DOHH2 (cell line): ENCODE measurements at regions not wholly inside any gene's neighbourhood (a gene's known extent, or its start where the extent isn't known, plus 50 kb on each side); places are given as distances from the start of the nearest gene placed in this dataset.
"Not testable (repeated sequence)": the region's sequence is repeated elsewhere in the genome, so short reads cannot be mapped to it uniquely, and the experiment has no call there.

Source experiments
- H3F3A ChIP-seq: fragments of 200-600 bp; sonication (generic), shearing (Covaris generic); 2 replicates; pipeline ENCODE4 v1.6.0; 2016; ENCODE audit warnings: antibody characterized with exemption, mild to moderate bottlenecking; ENCODE audit not compliant: control insufficient read depth, insufficient read depth
- H3K27ac ChIP-seq: fragments of 200-600 bp; sonication (generic); 2 replicates; pipeline ENCODE4 v1.5.1; 2014; ENCODE audit warnings: low read depth, mild to moderate bottlenecking, low read length, moderate library complexity
- H3K27me3 ChIP-seq: fragments of 200-600 bp; sonication (generic); 2 replicates; pipeline ENCODE4 v1.6.1; 2014; ENCODE audit warnings: mild to moderate bottlenecking, low read length, mixed read lengths; ENCODE audit not compliant: control insufficient read depth
- H3K36me3 ChIP-seq: fragments of 200-600 bp; sonication (generic); 2 replicates; pipeline ENCODE4 v1.6.1; 2014; ENCODE audit warnings: mild to moderate bottlenecking, low read length, moderate library complexity, mixed read lengths; ENCODE audit not compliant: control insufficient read depth
- H3K4me1 ChIP-seq: fragments of 200-600 bp; sonication (generic); 2 replicates; pipeline ENCODE4 v1.6.1; 2014; ENCODE audit warnings: mild to moderate bottlenecking, low read length, mixed read lengths; ENCODE audit not compliant: control insufficient read depth
- H3K4me2 ChIP-seq: fragments of 200-600 bp; sonication (generic); 2 replicates; pipeline ENCODE4 v1.6.0; 2014; ENCODE audit warnings: mild to moderate bottlenecking, low read length, moderate library complexity
- H3K4me3 ChIP-seq: fragments of 200-600 bp; sonication (generic); 2 replicates; pipeline ENCODE4 v1.5.1; 2014; ENCODE audit warnings: mild to moderate bottlenecking, low read length, mixed read lengths
- H3K79me2 ChIP-seq: fragments of 200-600 bp; sonication (generic); 2 replicates; pipeline ENCODE4 v1.6.1; 2014; ENCODE audit warnings: mild to moderate bottlenecking, low read length, mixed read lengths; ENCODE audit not compliant: control insufficient read depth
- H3K9me2 ChIP-seq: fragments of 200-600 bp; sonication (generic); replicated peaks from 2 replicates; pipeline ENCODE4 v1.6.1; 2014; ENCODE audit warnings: mild to moderate bottlenecking, low read length, mixed read lengths; ENCODE audit not compliant: control insufficient read depth
- H3K9me3 ChIP-seq: fragments of 200-600 bp; sonication (generic); 2 replicates; pipeline ENCODE4 v1.6.1; 2014; ENCODE audit warnings: antibody characterized with exemption, low read length, mixed read lengths; ENCODE audit not compliant: control insufficient read depth, insufficient read depth
- H4K20me1 ChIP-seq: fragments of 200-600 bp; sonication (generic); 2 replicates; pipeline ENCODE4 v1.6.0; 2014; ENCODE audit warnings: low read depth, mild to moderate bottlenecking, antibody characterized with exemption, low read length, moderate library complexity; ENCODE audit not compliant: control insufficient read depth, insufficient read depth

DNA sequence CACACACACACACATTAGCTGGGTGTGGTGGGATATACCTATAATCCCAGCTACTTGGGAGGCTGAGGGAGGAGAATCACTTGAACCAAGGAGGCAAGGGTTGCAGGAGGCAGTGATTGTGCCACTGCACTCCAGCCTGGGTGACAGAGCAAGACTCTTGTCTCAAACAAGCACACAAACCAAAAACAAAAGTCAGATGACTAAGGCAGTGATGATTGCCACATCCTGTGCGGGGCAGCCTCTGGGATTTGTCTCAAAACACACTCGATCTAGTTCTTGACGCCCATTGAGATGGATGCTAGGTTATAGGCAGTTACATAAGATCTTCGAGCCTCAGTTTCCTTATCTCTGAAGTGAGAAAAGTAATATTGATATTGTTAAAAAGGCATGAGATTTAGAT, 57.8 kb upstream of the NBPF8 start:
- not testable (repeated sequence) for H3K4me1 ChIP-seq, H3K4me3 ChIP-seq, H3K4me2 ChIP-seq, H3F3A ChIP-seq, H3K36me3 ChIP-seq, H3K9me2 ChIP-seq, H4K20me1 ChIP-seq, H3K9me3 ChIP-seq, H3K27me3 ChIP-seq, H3K79me2 ChIP-seq, H3K27ac ChIP-seq

DNA sequence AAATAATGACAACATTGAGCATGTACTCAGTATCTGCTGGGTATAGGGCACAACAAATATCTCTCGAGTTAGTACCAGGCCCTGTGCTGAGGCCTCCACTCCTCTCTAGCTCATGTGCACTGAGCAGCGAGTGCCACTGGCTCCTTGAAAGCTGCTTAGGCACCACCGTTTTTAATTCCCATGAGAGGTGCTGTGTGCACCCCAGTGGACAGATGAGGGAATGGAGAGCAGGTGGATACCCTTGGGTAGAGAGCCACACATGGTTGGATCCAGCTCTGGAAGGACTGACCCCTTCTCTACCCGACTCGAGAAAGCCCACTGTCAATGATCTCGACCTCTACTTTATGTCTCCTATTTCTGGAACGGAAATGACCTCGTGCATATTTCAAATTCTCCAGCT, 58.7 kb upstream of the NBPF8 start:
- H3K27ac ChIP-seq, H3K79me2 ChIP-seq, H3K4me1 ChIP-seq, H4K20me1 ChIP-seq, H3K36me3 ChIP-seq, H3K4me2 ChIP-seq, H3K9me3 ChIP-seq, H3K4me3 ChIP-seq, H3F3A ChIP-seq, H3K9me2 ChIP-seq, H3K27me3 ChIP-seq: not testable (repeated sequence)

DNA sequence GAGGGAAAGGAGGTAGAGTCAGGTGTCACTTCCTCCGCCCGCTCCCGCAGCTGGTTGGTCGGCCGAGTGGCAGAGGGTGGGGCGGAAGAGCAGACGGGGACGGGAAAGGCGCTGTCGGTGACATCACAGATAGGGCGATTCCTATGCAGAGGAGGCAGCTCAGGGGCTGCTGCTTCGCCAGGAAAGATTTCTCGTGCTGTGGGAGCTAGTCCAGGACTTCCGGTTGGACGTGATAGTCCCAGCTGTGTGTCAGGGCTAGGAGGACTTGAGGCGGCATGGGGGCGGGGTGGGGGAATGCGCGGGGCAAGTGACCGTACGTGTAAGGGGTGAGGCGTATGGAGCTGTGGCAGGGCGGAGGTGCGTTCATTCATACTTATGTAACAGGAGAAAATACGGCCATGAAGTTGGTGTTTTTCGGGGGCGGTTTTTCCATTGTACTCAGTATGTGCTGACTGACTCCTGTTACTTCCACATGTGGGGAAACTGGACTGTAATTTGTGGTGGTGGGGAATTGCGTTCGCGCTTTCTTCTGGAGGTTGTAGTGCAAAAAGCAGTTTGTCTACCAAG, 60.1 kb upstream of the NBPF8 start:
- H3F3A ChIP-seq, H4K20me1 ChIP-seq, H3K27me3 ChIP-seq, H3K4me1 ChIP-seq, H3K9me2 ChIP-seq, H3K79me2 ChIP-seq, H3K36me3 ChIP-seq, H3K9me3 ChIP-seq: not testable (repeated sequence)
- peak overlapping the region; percentile 64 for H3K4me3 ChIP-seq
- H3K4me2 ChIP-seq: peak overlapping the region; percentile 50
- peak overlapping the region; percentile 44; the same call in 1 of the 2 replicates for H3K27ac ChIP-seq

DNA sequence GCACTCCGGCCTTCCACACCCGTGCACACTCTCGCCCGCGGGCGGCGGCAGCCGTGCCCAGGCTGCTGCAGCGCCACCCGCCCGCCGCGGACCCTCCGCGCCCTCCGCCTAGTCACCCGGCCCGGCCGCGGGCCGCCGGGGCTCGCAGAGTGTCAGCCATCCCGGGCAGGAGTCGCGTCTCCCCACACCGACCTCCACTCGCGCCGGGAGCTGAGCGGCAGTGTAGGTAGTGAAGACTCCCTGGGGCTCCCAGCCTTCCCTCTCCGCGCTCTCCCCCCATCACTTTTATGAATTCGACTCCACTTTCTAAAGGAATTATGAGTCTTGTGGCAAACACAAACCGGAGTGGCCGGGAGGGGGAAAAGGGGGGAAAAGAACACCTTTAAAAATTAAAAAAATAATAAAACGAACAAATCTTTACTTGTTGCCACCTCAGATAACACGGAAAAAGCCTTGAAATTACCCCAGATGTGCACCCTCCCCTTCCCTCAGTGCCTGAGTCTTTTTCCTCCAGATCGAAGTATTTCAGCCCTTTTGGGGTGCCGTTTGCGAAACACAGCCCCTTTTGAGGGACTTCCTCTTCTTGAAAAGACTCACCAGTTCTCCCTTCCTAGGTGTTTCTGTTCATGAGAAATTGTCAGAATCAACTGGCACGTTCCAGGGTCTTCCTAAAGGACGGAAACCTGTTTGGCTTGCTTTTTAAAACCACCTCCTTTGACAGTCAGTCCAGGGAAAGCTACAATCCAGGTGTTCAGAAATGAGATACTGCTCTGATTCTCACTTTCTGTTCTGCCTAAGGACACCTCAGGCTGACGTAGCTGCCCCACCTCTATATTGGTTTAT, 72.4 kb upstream of the NBPF8 start:
- not testable (repeated sequence) for H3K36me3 ChIP-seq, H3K9me3 ChIP-seq, H3K27me3 ChIP-seq, H3K79me2 ChIP-seq, H4K20me1 ChIP-seq, H3K27ac ChIP-seq, H3K4me1 ChIP-seq, H3F3A ChIP-seq, H3K9me2 ChIP-seq
- Histone ChIP-seq H3K4me2 (peak overlapping the region; percentile 43; the same call in 1 of the 2 replicates), H3K4me3 (peak overlapping the region; percentile 51)

DNA sequence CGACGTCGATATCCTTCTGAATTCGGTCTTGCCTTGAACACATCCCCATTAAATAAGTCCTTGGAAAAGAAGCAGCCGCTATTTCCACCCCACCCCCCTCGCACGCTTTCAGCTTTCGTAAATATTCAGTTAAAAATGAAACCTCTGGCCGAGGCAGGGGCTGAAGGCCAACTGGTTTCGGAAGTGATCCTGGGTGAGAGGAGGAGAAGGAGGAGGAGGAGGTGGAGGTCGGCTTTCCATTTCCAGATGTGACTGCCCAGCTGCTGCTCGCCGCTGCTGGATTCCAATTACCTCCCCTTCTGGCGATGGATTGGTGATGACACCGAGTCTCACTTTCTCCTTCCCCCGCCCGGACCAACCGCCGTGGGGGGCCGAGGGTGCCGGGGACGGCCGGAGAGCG, 73.1 kb upstream of the NBPF8 start:
- not testable (repeated sequence) for H3K4me2 ChIP-seq, H3K36me3 ChIP-seq, H3K9me3 ChIP-seq, H3K79me2 ChIP-seq, H3K27ac ChIP-seq, H3K9me2 ChIP-seq, H3K27me3 ChIP-seq, H3K4me1 ChIP-seq, H3F3A ChIP-seq, H4K20me1 ChIP-seq
- peak overlapping the region; percentile 51 for H3K4me3 ChIP-seq

DNA sequence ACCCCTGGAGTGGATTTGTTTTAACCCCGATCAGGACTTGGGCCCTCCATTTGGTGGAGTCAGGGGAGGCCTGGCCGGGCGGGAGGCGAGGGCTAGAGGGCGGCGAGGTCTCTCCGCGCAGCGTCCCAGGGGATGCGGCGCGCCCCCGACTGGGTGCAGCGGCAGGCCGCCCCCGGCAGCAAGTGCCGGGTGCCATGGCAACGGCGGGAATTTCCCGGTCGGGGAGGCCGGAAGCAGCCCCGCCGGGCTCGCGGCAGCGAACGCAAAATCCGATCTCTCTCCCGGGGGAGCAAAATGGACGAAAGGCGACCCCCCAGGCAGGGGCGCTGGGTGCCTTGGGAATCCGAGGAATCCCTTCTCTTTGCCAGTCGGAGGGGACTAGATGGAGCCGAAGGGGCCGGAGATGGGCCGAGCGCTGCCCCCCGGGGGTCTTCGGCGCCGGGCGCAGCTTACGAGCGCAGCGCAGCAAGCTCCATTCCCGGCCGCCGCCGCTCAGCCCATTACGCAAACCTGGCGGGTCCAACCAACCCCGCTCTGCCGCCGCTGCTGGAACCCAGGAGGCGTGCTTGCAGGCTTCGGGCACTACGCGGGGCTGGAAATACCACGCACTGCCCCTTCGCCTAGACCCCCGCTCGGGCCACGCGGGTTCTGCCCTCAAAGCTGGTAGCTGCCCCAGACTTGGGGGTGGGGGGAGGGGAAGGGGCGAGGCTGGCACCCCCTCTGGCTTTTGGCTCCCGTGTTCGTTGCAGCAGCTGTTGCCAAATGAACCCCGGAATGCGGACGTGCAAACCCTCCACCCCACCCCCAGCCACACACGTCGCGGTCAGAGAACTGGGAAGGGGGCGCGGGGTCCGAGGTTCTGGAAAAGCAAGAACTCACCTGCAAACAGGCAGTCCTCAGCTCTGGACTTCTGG, 73.7 kb upstream of the NBPF8 start:
- not testable (repeated sequence) for H3K4me1 ChIP-seq, H3K9me2 ChIP-seq, H3K4me2 ChIP-seq, H3K79me2 ChIP-seq, H3F3A ChIP-seq, H3K9me3 ChIP-seq, H3K27me3 ChIP-seq, H3K36me3 ChIP-seq, H4K20me1 ChIP-seq
- peak overlapping the region; percentile 51 for H3K4me3 ChIP-seq
- peak overlapping the region; percentile 47; the same call in 1 of the 2 replicates for H3K27ac ChIP-seq

DNA sequence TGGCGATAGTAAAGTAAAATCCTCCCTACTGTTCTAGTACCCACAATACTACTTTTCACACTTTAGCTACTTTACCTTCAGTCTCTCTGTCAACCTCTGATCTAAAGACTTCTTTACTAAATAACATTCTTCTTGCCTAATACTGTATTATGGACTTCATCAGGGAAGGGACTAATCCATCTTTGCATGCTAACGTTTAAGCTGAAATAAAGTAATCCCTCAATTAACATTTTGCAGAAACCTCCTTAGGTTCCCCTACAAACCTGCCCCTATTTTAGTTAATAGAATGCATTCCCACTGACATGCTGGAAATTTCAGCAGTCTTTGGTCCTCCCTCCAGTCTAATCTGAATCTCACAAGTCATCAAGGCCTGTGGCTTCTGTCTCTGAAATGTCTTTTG, 99.1 kb upstream of the NBPF8 start:
- H3K79me2 ChIP-seq, H3K9me2 ChIP-seq, H3K27me3 ChIP-seq, H3K9me3 ChIP-seq, H3K4me2 ChIP-seq, H3K36me3 ChIP-seq, H3K4me3 ChIP-seq, H4K20me1 ChIP-seq, H3K27ac ChIP-seq, H3F3A ChIP-seq, H3K4me1 ChIP-seq: not testable (repeated sequence)

DNA sequence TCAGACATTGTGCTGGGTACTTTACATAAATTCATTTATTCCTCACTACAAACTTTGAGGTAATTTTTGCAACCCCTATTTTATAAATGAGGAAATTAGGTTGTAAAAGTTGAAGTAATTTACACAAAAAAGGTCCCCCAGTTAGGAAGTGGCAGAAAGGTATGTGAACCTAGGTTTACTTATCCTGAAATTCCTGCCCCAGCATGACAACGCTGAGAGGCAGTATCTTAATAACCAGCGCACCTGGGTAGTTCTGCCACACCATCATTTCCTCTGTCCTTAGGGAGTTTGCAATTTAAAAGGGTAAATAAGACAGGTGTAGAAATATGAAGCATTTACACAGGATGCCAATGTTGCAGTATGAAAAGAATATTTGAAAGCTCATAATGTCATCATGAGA, 102.9 kb upstream of the NBPF8 start:
- H3K4me2 ChIP-seq, H3F3A ChIP-seq, H3K4me3 ChIP-seq, H3K27me3 ChIP-seq, H3K27ac ChIP-seq, H3K9me2 ChIP-seq, H3K4me1 ChIP-seq, H3K9me3 ChIP-seq, H3K36me3 ChIP-seq, H4K20me1 ChIP-seq, H3K79me2 ChIP-seq: not testable (repeated sequence)
